HEK293T (cell line): ENCODE measurements at regions not wholly inside any gene's neighbourhood (a gene's known extent, or its start where the extent isn't known, plus 50 kb on each side); places are given as distances from the start of the nearest gene placed in this dataset.

Experiments used
- CTCF ChIA-PET: fragments of 350-600 bp; formaldehyde crosslinking; extraction: SDS; loops from one replicate; lab custom pipeline; 2021; ENCODE audit warnings: antibody characterized with exemption, inconsistent platforms; lab: Yijun Ruan, JAX
- POLR2A ChIA-PET: fragments of 350-600 bp; formaldehyde crosslinking; extraction: SDS; loops from one replicate; lab custom pipeline; 2020; ENCODE audit warnings: antibody characterized with exemption, inconsistent platforms; lab: Yijun Ruan, JAX
- DNase-seq: peaks from one replicate; pipeline ENCODE4 v3.0.0; 2012; ENCODE audit warnings: mixed read lengths; ENCODE audit errors: extremely low spot score
- ELF4 ChIP-seq: fragments of 450-650 bp; IDR thresholded peaks from 2 replicates; pipeline ENCODE4 v1.6.1; 2017; ENCODE audit warnings: antibody characterized with exemption
- FOXA1 ChIP-seq: fragments of 450-650 bp; IDR thresholded peaks from 2 replicates; pipeline ENCODE4 v1.6.1; 2016; ENCODE audit warnings: mild to moderate bottlenecking
- FOXM1 ChIP-seq: fragments of 450-650 bp; IDR thresholded peaks from 2 replicates; pipeline ENCODE4 v1.6.1; 2017; ENCODE audit warnings: mild to moderate bottlenecking, borderline replicate concordance
- HDGF ChIP-seq: fragments of 450-650 bp; IDR thresholded peaks from 2 replicates; pipeline ENCODE4 v1.6.1; 2017; ENCODE audit warnings: antibody characterized with exemption, borderline replicate concordance
- L3MBTL2 ChIP-seq: fragments of 450-650 bp; conservative IDR thresholded peaks from 2 replicates; pipeline ENCODE4 v1.6.1; 2016; ENCODE audit warnings: mild to moderate bottlenecking
- SP1 ChIP-seq: fragments of 450-650 bp; IDR thresholded peaks from 2 replicates; pipeline ENCODE4 v1.6.1; 2017
- SUZ12 ChIP-seq: fragments of 450-650 bp; IDR thresholded peaks from 2 replicates; pipeline ENCODE4 v1.6.1; 2016; ENCODE audit warnings: mild to moderate bottlenecking
- TF ChIP-seq, protein P1 (sequence below): fragments of 450-650 bp; IDR thresholded peaks from 2 replicates; pipeline ENCODE4 v1.6.1; 2016

DNA sequence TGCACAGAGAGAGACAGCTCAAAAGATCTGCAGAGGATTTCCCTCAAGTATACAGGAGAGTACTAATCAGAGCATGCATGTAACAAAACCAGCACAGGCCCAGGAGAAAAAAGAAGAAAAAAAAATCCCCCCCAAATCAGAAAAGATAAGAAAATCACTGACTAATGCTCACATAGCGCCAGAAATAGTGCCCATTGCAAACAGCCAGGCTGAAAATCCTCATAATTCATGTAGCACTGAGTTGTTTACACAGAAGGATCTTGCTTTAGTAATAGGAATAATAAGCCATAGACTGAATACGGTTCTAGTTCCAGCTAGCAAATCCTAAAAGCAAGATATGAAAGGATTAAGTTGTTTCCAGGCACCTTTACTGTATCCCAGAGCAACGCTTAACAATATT lies 51.8 kb upstream of the MAGEC2 start:
- POLR2A ChIA-PET, result no interaction called here
- DNase-seq, result no peak
- no peak for TF ChIP-seq FOXM1
- no peak for TF ChIP-seq HDGF
- TF ChIP-seq FOXA1, result no peak
- TF ChIP-seq SP1, result no peak
- TF ChIP-seq ELF4, result no peak
- TF ChIP-seq L3MBTL2, result no peak
- TF ChIP-seq, protein P1, sequence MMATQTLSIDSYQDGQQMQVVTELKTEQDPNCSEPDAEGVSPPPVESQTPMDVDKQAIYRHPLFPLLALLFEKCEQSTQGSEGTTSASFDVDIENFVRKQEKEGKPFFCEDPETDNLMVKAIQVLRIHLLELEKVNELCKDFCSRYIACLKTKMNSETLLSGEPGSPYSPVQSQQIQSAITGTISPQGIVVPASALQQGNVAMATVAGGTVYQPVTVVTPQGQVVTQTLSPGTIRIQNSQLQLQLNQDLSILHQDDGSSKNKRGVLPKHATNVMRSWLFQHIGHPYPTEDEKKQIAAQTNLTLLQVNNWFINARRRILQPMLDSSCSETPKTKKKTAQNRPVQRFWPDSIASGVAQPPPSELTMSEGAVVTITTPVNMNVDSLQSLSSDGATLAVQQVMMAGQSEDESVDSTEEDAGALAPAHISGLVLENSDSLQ, result no peak
- no peak for TF ChIP-seq SUZ12
- CTCF ChIA-PET, result no interaction called here
